Fibroblast of lung (primary cell): ENCODE measurements at regions not wholly inside any gene's neighbourhood (a gene's known extent, or its start where the extent isn't known, plus 50 kb on each side); places are given as distances from the start of the nearest gene placed in this dataset.
A peak's percentile ranks its signal among the peaks of the same experiment; 100 is the strongest.

Experiments used
- DNase-seq, 2 donors: peaks; one replicate each; pipeline versions ENCODE4 v3.0.0 to v3.0.0-alpha.2; 2010; ENCODE audit warnings: low read depth in 2 of 2
- H2AFZ ChIP-seq: 2 replicates; pipeline ENCODE4 v1.5.1; 2012; ENCODE audit warnings: low read length, control low read depth, inconsistent platforms
- H3K27ac ChIP-seq: 2 replicates; pipeline ENCODE4 v1.5.1; 2011; ENCODE audit warnings: low read length, control low read depth; ENCODE audit not compliant: insufficient read depth
- H3K27me3 ChIP-seq: 2 replicates; pipeline ENCODE4 v1.5.1; 2011; ENCODE audit warnings: mild to moderate bottlenecking, low read length; ENCODE audit not compliant: control insufficient read depth, insufficient read depth
- H3K36me3 ChIP-seq: 2 replicates; pipeline ENCODE4 v1.5.1; 2011; ENCODE audit warnings: low read length; ENCODE audit not compliant: control insufficient read depth, insufficient read depth
- H3K4me1 ChIP-seq: 2 replicates; pipeline ENCODE4 v1.5.1; 2011; ENCODE audit warnings: low read length; ENCODE audit not compliant: control insufficient read depth, insufficient read depth; ENCODE audit errors: extremely low read depth
- H3K4me2 ChIP-seq: 2 replicates; pipeline ENCODE4 v1.5.1; 2011; ENCODE audit warnings: low read length, control low read depth; ENCODE audit not compliant: insufficient read depth; ENCODE audit errors: extremely low read depth
- H3K4me3 ChIP-seq, 4 experiments: fragments of 200-600 bp in 1 of 4; sonication (generic) in 1 of 4; replicated peaks in 1 of 4; 2 replicates each; pipeline ENCODE4 v1.5.1; 2011 to 2016; ENCODE audit warnings: low read length in 4 of 4, low read depth in 3 of 4, mild to moderate bottlenecking in 3 of 4, control low read depth in 2 of 4, inconsistent platforms in 1 of 4, mixed read lengths in 1 of 4; ENCODE audit not compliant: insufficient read depth in 1 of 4; ENCODE audit errors: control extremely low read depth in 1 of 4
- H3K79me2 ChIP-seq: 2 replicates; pipeline ENCODE4 v1.5.1; 2012; ENCODE audit warnings: mild to moderate bottlenecking, low read length, inconsistent platforms; ENCODE audit not compliant: control insufficient read depth, insufficient read depth
- H3K9ac ChIP-seq: 2 replicates; pipeline ENCODE4 v1.5.1; 2011; ENCODE audit warnings: mild to moderate bottlenecking, low read length, control low read depth; ENCODE audit not compliant: insufficient read depth
- H3K9me3 ChIP-seq: 2 replicates; pipeline ENCODE4 v1.5.1; 2012; ENCODE audit warnings: low read depth, low read length; ENCODE audit not compliant: control insufficient read depth, insufficient read depth
- H4K20me1 ChIP-seq: 2 replicates; pipeline ENCODE4 v1.5.1; 2011; ENCODE audit warnings: low read length; ENCODE audit not compliant: control insufficient read depth, insufficient read depth; ENCODE audit errors: extremely low read depth
- EZH2 ChIP-seq: IDR thresholded peaks from 2 replicates; pipeline ENCODE4 v1.5.1; 2012; ENCODE audit warnings: low read length, control low read depth, mild to moderate bottlenecking; ENCODE audit errors: missing control alignments
- TF ChIP-seq, protein P1 (sequence below), 2 donors: IDR thresholded peaks in 1 of 2; conservative IDR thresholded peaks in 1 of 2; 1 replicate in 1 of 2; 2 replicates in 1 of 2; pipeline ENCODE4 v1.5.1; 2011 to 2012; ENCODE audit warnings: low read length in 2 of 2, control low read depth in 1 of 2, inconsistent platforms in 1 of 2, low read depth in 1 of 2, mild to moderate bottlenecking in 1 of 2

GRCh38 chr16:64352246-64352645, 769.6 kb downstream of the CDH11 start:
- no peak overlapping the region for H3K9ac ChIP-seq
- H3K79me2 ChIP-seq: no peaks in the 10 kb centered on the region
- H3K4me1 ChIP-seq: peaks cover 7% of the 10 kb centered on the region
- H3K9me3 ChIP-seq: no peaks in the 10 kb centered on the region
- H3K27me3 ChIP-seq: no peaks in the 10 kb centered on the region
- no peak overlapping the region for H3K4me3 ChIP-seq
- peak in 1 of 2 donors; percentile 65 for DNase-seq
- no peaks in the 10 kb centered on the region for H4K20me1 ChIP-seq
- H2AFZ ChIP-seq: no peak overlapping the region
- no peak overlapping the region for H3K27ac ChIP-seq
- TF ChIP-seq, protein P1, sequence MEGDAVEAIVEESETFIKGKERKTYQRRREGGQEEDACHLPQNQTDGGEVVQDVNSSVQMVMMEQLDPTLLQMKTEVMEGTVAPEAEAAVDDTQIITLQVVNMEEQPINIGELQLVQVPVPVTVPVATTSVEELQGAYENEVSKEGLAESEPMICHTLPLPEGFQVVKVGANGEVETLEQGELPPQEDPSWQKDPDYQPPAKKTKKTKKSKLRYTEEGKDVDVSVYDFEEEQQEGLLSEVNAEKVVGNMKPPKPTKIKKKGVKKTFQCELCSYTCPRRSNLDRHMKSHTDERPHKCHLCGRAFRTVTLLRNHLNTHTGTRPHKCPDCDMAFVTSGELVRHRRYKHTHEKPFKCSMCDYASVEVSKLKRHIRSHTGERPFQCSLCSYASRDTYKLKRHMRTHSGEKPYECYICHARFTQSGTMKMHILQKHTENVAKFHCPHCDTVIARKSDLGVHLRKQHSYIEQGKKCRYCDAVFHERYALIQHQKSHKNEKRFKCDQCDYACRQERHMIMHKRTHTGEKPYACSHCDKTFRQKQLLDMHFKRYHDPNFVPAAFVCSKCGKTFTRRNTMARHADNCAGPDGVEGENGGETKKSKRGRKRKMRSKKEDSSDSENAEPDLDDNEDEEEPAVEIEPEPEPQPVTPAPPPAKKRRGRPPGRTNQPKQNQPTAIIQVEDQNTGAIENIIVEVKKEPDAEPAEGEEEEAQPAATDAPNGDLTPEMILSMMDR (conservative IDR thresholded peaks at IDR 0.05 in 1 of 2, IDR thresholded peaks at IDR 0.05 in 1 of 2; ENCODE audit: low read depth in 1 of 2, low read length in 2 of 2): no peak
- TF ChIP-seq EZH2: no peak
- H3K36me3 ChIP-seq: no peaks in the 10 kb centered on the region
- no peak overlapping the region for H3K4me2 ChIP-seq

GRCh38 chr16:64351121-64351520, 770.7 kb downstream of the CDH11 start:
- H3K27ac ChIP-seq: no peak overlapping the region
- no peaks in the 10 kb centered on the region for H4K20me1 ChIP-seq
- H3K9me3 ChIP-seq: no peaks in the 10 kb centered on the region
- DNase-seq: no peak
- no peak overlapping the region for H2AFZ ChIP-seq
- no peak overlapping the region for H3K4me3 ChIP-seq
- no peak overlapping the region for H3K4me2 ChIP-seq
- no peaks in the 10 kb centered on the region for H3K27me3 ChIP-seq
- H3K79me2 ChIP-seq: no peaks in the 10 kb centered on the region
- TF ChIP-seq, protein P1 (conservative IDR thresholded peaks at IDR 0.05 in 1 of 2, IDR thresholded peaks at IDR 0.05 in 1 of 2; ENCODE audit: low read depth in 1 of 2, low read length in 2 of 2): no peak
- TF ChIP-seq EZH2: no peak
- H3K4me1 ChIP-seq: no peaks in the 10 kb centered on the region
- H3K36me3 ChIP-seq: no peaks in the 10 kb centered on the region
- no peak overlapping the region for H3K9ac ChIP-seq

DNA sequence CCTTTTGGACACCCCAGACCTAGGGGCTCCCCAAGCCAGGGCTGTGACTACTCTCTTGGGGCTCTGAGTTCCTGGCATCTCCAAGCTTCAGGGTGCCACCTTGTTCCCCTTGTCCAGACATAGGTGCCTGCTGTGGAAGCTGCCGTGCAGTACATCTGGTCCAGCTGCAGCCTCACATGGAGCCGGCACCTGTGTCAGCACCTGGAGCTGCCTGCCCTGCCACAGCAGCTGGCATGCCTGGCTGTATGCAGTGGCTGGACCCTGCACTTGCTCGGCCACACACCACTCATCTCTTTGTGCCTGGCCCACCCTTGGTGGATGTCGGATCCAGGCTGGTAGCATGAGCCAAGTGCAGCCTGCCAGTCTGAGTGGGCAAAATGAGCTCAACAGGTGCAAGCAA, 775.8 kb downstream of the CDH11 start:
- no peak for DNase-seq
- no peak for TF ChIP-seq EZH2
- TF ChIP-seq, protein P1 (conservative IDR thresholded peaks at IDR 0.05 in 1 of 2, IDR thresholded peaks at IDR 0.05 in 1 of 2; ENCODE audit: low read depth in 1 of 2, low read length in 2 of 2): no peak
- no peaks in the 10 kb centered on the region for H3K36me3 ChIP-seq

More for the DNA sequence above, 775.8 kb downstream of the CDH11 start:
- no peak overlapping the region for H3K4me3 ChIP-seq
- no peaks in the 10 kb centered on the region for H3K27me3 ChIP-seq
- no peaks in the 10 kb centered on the region for H3K79me2 ChIP-seq
- no peak overlapping the region for H2AFZ ChIP-seq
- H3K4me2 ChIP-seq: no peak overlapping the region
- H3K27ac ChIP-seq: no peak overlapping the region
- no peaks in the 10 kb centered on the region for H3K9me3 ChIP-seq
- no peak overlapping the region for H3K9ac ChIP-seq
- no peaks in the 10 kb centered on the region for H3K4me1 ChIP-seq
- H4K20me1 ChIP-seq: no peaks in the 10 kb centered on the region
